ENCODE measurements at regions not wholly inside any gene's neighbourhood (a gene's known extent, or its start where the extent isn't known, plus 50 kb on each side); places are given as distances from the start of the nearest gene placed in this dataset.

DNA sequence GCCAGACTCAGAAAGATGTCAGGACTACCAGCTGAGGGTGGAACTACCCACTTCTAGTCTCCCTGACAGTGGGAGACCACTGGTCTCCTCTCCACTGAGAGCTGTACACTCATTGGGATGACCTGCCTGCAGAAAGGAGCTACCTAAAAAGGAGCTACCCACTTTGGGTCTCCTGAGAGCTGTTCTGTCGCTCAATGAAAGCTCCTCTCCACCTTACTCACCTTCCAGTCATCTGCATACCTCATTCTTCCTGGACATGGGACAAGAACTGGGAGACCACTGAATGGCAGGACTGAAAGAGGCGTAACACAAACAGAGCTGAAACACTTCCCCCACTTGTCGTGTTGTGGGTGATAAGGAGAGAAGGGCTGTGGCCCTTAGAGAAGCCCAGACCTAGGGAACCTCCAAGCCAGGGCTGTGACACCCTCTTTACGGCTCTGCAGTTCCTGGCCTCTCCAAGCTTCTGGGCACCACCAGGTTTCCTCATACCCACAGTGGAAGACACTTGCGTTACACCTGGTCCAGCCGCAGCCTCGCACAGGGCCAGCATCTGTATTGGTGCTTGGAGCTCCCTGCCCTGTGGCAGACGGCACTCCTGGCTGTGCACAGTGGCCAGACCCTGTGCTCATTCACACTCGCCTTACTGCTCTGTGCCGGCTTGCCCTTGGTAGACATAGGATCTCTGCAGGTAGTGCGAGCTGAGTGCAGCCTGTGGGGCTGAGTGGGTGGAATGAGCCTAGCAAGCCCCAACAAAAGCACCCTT is 54.9 kb upstream of the SLITRK6 start:
- no peak for DNase-seq (ENCODE audit: low spot score)
- TF ChIP-seq EZH2 (IDR thresholded peaks at IDR 0.05) (no peak), EZH2phosphoT487 (IDR thresholded peaks at IDR 0.05) (no peak)
- TF ChIP-seq, protein P1, sequence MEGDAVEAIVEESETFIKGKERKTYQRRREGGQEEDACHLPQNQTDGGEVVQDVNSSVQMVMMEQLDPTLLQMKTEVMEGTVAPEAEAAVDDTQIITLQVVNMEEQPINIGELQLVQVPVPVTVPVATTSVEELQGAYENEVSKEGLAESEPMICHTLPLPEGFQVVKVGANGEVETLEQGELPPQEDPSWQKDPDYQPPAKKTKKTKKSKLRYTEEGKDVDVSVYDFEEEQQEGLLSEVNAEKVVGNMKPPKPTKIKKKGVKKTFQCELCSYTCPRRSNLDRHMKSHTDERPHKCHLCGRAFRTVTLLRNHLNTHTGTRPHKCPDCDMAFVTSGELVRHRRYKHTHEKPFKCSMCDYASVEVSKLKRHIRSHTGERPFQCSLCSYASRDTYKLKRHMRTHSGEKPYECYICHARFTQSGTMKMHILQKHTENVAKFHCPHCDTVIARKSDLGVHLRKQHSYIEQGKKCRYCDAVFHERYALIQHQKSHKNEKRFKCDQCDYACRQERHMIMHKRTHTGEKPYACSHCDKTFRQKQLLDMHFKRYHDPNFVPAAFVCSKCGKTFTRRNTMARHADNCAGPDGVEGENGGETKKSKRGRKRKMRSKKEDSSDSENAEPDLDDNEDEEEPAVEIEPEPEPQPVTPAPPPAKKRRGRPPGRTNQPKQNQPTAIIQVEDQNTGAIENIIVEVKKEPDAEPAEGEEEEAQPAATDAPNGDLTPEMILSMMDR (IDR thresholded peaks at IDR 0.05), result no peak
- peaks cover 13% of the 10 kb centered on the region for H3K9me3 Mint-ChIP-seq

DNA sequence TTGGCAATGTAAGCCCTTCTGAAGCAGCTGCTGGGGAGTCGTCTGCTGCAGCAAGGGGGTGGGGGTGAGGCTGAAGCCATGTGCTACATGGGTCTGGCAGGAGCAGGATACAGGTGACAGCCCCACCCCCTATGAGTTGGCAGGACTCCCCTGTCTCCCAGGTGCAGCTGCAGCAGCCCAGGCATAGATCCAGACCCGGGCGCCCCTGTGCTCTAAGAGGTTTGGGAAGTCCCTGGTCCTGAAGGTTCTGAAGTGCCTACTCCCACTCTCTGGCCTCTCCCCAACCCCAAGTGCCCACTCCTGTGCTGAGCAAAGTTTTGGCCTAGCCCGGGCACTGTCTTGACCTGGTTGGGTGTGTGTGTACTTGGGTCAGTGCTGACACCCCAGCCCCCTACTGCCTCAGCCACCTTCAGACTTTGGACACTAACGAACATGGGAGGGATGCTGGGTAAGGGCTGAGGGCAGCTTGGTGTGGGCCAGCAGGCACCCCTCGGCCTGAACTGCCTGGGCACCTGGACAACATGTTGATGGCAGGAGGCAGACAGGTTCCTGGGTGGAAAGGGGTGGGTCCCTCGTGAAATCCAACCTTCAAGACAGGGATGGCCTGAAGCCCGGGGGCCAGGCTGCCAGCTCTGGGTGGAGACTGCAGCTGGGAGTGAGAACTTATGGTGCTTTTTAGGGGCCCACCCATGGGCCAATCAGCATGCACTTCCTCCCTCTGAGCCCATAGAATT is 54.1 kb upstream of the SLITRK6 start:
- Histone ChIP-seq H3K9me3 (ENCODE audit: low read depth) (no peaks in the 10 kb centered on the region), H3K36me3 (no peaks in the 10 kb centered on the region), H3F3A (ENCODE audit: low read depth) (no peaks in the 10 kb centered on the region), H4K20me1 (ENCODE audit: low read depth) (no peaks in the 10 kb centered on the region), H2AFZ (replicated peaks) (no peak overlapping the region), H3K4me2 (no peak overlapping the region), H3K9ac (no peak overlapping the region), H3K4me3 (no peak overlapping the region), H3K27ac (no peak overlapping the region), H3K79me2 (ENCODE audit: low read depth) (no peaks in the 10 kb centered on the region), H3K4me1 (no peaks in the 10 kb centered on the region), H3K27me3 (no peaks in the 10 kb centered on the region)
- Mint-ChIP-seq H3K4me3 (no peak overlapping the region), H3K9me3 (peaks cover 14% of the 10 kb centered on the region), H3K27me3 (ENCODE audit: insufficient read depth, low read depth) (no peaks in the 10 kb centered on the region), H3K27ac (no peak overlapping the region), H3K36me3 (peaks cover 2% of the 10 kb centered on the region), H3K4me1 (no peaks in the 10 kb centered on the region)
- TF ChIP-seq EZH2phosphoT487 (IDR thresholded peaks at IDR 0.05), result no peak
- TF ChIP-seq EZH2 (IDR thresholded peaks at IDR 0.05), result no peak
- TF ChIP-seq, protein P1 (IDR thresholded peaks at IDR 0.05), result no peak
- no peak for DNase-seq (ENCODE audit: low spot score)

More for the DNA sequence above, 54.9 kb upstream of the SLITRK6 start:
- H3K4me1 ChIP-seq, result no peaks in the 10 kb centered on the region
- no peaks in the 10 kb centered on the region for H3K27me3 ChIP-seq
- no peak overlapping the region for H3K27ac ChIP-seq
- no peak overlapping the region for H3K27ac Mint-ChIP-seq
- H3K79me2 ChIP-seq (ENCODE audit: low read depth), result no peaks in the 10 kb centered on the region
- H3K27me3 Mint-ChIP-seq (ENCODE audit: insufficient read depth, low read depth), result no peaks in the 10 kb centered on the region
- H3K4me1 Mint-ChIP-seq, result no peaks in the 10 kb centered on the region
- no peak overlapping the region for H3K4me2 ChIP-seq
- H3K4me3 Mint-ChIP-seq, result no peak overlapping the region
- H3K9me3 ChIP-seq (ENCODE audit: low read depth), result no peaks in the 10 kb centered on the region
- H3K36me3 ChIP-seq, result no peaks in the 10 kb centered on the region
- no peak overlapping the region for H3K9ac ChIP-seq
- no peaks in the 10 kb centered on the region for H4K20me1 ChIP-seq (ENCODE audit: low read depth)
- no peaks in the 10 kb centered on the region for H3F3A ChIP-seq (ENCODE audit: low read depth)
- H2AFZ ChIP-seq (replicated peaks), result no peak overlapping the region
- H3K4me3 ChIP-seq, result no peak overlapping the region
- H3K36me3 Mint-ChIP-seq, result peaks cover 2% of the 10 kb centered on the region

All from neural progenitor cell (in vitro differentiated cells).